ENCODE measurements at regions not wholly inside any gene's neighbourhood (a gene's known extent, or its start where the extent isn't known, plus 50 kb on each side); places are given as distances from the start of the nearest gene placed in this dataset.
A peak's percentile ranks its signal among the peaks of the same experiment; 100 is the strongest.

- DNase-seq = no peak
These were observed 100.7 kb upstream of the MVB12B start for GRCh38 chr9:126225611-126226609.

GRCh38 chr9:126226991-126227936 lies 99.4 kb upstream of the MVB12B start:
- no peak for DNase-seq

- no peak for DNase-seq
These were observed 98.4 kb upstream of the MVB12B start for GRCh38 chr9:126228111-126228780.

- DNase-seq = peak; percentile 72
These were observed 97.7 kb upstream of the MVB12B start for GRCh38 chr9:126228781-126229444.

GRCh38 chr9:126229501-126229900 lies 97.1 kb upstream of the MVB12B start:
- no peak for DNase-seq

GRCh38 chr9:126230692-126231091 lies 95.9 kb upstream of the MVB12B start:
- no peak for DNase-seq

GRCh38 chr9:126232461-126232860 lies 94.2 kb upstream of the MVB12B start:
- DNase-seq = no peak

- DNase-seq = no peak
These were observed 93.5 kb upstream of the MVB12B start for GRCh38 chr9:126233175-126233574.

- no peak for DNase-seq
These were observed 92.6 kb upstream of the MVB12B start for GRCh38 chr9:126233913-126234525.

GRCh38 chr9:126234681-126235335 lies 91.8 kb upstream of the MVB12B start:
- no peak for DNase-seq

- no peak for DNase-seq
These were observed 91.0 kb upstream of the MVB12B start for GRCh38 chr9:126235336-126236243.

- DNase-seq = no peak
These were observed 90.4 kb upstream of the MVB12B start for GRCh38 chr9:126236273-126236672.

GRCh38 chr9:126238415-126238814 lies 88.2 kb upstream of the MVB12B start:
- no peak for DNase-seq

- no peak for DNase-seq
These were observed 87.1 kb upstream of the MVB12B start for GRCh38 chr9:126239515-126239914.

- DNase-seq = no peak
These were observed 85.8 kb upstream of the MVB12B start for GRCh38 chr9:126240835-126241234.

- DNase-seq = no peak
These were observed 77.9 kb upstream of the MVB12B start for GRCh38 chr9:126248680-126249079.

- no peak for DNase-seq
These were observed 64.9 kb upstream of the MVB12B start for GRCh38 chr9:126261584-126262356.

- DNase-seq = no peak
These were observed 63.9 kb upstream of the MVB12B start for GRCh38 chr9:126262738-126263137.

GRCh38 chr9:126270556-126270955 lies 56.1 kb upstream of the MVB12B start:
- DNase-seq = no peak

Measured in COR-L47 (cell line).